GM10266 (cell line): ENCODE measurements at regions not wholly inside any gene's neighbourhood (a gene's known extent, or its start where the extent isn't known, plus 50 kb on each side); places are given as distances from the start of the nearest gene placed in this dataset.

ENCODE experiments used
- DNase-seq: peaks from one replicate; pipeline ENCODE4 v3.0.0; 2012; ENCODE audit errors: extremely low spot score
- CTCF ChIP-seq: IDR thresholded peaks from 2 replicates; pipeline ENCODE4 v1.5.1; 2012; ENCODE audit warnings: mild to moderate bottlenecking, low read depth; ENCODE audit not compliant: control insufficient read depth, insufficient read depth; ENCODE audit errors: missing control alignments

- DNase-seq: no peak
- TF ChIP-seq CTCF: no peak
Observed at GRCh38 chr1:98034505-98034904, 113.7 kb upstream of the DPYD start.

- no peak for DNase-seq
- TF ChIP-seq CTCF: no peak
Observed at GRCh38 chr1:98032958-98033357, 112.1 kb upstream of the DPYD start.

GRCh38 chr1:98030976-98031375, 110.1 kb upstream of the DPYD start:
- no peak for DNase-seq
- no peak for TF ChIP-seq CTCF

GRCh38 chr1:98030483-98030882, 109.6 kb upstream of the DPYD start:
- no peak for TF ChIP-seq CTCF
- no peak for DNase-seq

- no peak for DNase-seq
- no peak for TF ChIP-seq CTCF
Observed at GRCh38 chr1:98028800-98029199, 108.0 kb upstream of the DPYD start.

GRCh38 chr1:98027103-98027705, 106.4 kb upstream of the DPYD start:
- DNase-seq: no peak
- no peak for TF ChIP-seq CTCF

- TF ChIP-seq CTCF: no peak
- DNase-seq: no peak
Observed at GRCh38 chr1:98025858-98026257, 105.0 kb upstream of the DPYD start.
